Fibroblast of mammary gland (primary cell): ENCODE measurements at regions not wholly inside any gene's neighbourhood (a gene's known extent, or its start where the extent isn't known, plus 50 kb on each side); places are given as distances from the start of the nearest gene placed in this dataset.
"Not testable (repeated sequence)": the region's sequence is repeated elsewhere in the genome, so short reads cannot be mapped to it uniquely, and the experiment has no call there.

Experiments
- DNase-seq: peaks from one replicate; pipeline ENCODE4 v3.0.0-alpha.2; 2010; ENCODE audit warnings: low read depth
- H3K4me3 ChIP-seq: 2 replicates; pipeline ENCODE4 v1.5.1; 2011; ENCODE audit warnings: low read depth, mild to moderate bottlenecking, low read length, moderate library complexity; ENCODE audit not compliant: control insufficient read depth
- TF ChIP-seq, protein P1 (sequence below): conservative IDR thresholded peaks from 2 replicates; pipeline ENCODE4 v1.5.1; 2011; ENCODE audit warnings: low read depth, low read length, inconsistent platforms; ENCODE audit not compliant: control insufficient read depth, insufficient read depth

DNA sequence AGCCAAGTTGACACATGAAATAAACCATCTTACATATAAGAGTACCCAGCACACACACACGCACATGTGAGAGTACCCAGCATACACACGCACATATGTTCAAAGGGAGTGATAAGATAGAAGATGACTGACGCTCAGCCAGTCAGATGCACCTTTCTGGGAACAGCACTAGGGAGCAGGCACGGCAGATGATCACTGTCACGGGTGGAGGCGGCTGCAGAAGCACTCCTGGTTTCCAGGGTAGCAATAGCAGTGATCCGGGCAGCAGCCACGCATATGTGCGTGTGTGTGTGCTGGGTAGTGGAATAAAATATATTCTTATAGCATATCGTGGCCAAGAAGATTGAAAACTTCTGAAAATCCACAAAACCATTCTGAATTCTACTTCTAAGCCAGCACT lies 85.8 kb upstream of the NAMPT start:
- H3K4me3 ChIP-seq: no peak overlapping the region
- TF ChIP-seq, protein P1, sequence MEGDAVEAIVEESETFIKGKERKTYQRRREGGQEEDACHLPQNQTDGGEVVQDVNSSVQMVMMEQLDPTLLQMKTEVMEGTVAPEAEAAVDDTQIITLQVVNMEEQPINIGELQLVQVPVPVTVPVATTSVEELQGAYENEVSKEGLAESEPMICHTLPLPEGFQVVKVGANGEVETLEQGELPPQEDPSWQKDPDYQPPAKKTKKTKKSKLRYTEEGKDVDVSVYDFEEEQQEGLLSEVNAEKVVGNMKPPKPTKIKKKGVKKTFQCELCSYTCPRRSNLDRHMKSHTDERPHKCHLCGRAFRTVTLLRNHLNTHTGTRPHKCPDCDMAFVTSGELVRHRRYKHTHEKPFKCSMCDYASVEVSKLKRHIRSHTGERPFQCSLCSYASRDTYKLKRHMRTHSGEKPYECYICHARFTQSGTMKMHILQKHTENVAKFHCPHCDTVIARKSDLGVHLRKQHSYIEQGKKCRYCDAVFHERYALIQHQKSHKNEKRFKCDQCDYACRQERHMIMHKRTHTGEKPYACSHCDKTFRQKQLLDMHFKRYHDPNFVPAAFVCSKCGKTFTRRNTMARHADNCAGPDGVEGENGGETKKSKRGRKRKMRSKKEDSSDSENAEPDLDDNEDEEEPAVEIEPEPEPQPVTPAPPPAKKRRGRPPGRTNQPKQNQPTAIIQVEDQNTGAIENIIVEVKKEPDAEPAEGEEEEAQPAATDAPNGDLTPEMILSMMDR: no peak
- no peak for DNase-seq

- DNase-seq: peak; percentile 53
Measured at GRCh38 chr7:106369816-106370215, 85.0 kb upstream of the NAMPT start.

DNA sequence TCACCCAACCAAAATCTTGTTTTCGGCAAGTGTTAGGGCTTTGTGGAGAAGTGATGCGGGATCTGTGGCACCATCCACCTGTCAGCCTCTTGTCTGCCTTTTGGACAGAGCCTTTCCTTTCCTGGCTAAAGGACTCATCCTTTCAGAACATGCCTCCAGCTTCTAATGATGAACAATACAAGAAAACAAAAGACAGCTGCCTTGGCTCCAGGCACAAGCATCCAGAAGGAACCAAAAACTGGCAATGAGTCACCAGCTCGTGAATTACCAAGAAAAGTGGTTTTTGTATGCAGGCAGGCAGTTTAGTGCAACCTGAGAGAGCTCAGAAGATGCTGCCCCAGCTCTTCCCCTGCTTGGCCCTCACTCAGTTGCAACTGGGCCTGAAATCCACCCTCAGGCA lies 84.6 kb upstream of the NAMPT start:
- peak; percentile 93 for DNase-seq
- H3K4me3 ChIP-seq: no peak overlapping the region
- TF ChIP-seq, protein P1: no peak

More at GRCh38 chr7:106369816-106370215, 85.0 kb upstream of the NAMPT start:
- TF ChIP-seq, protein P1: no peak
- no peak overlapping the region for H3K4me3 ChIP-seq

DNA sequence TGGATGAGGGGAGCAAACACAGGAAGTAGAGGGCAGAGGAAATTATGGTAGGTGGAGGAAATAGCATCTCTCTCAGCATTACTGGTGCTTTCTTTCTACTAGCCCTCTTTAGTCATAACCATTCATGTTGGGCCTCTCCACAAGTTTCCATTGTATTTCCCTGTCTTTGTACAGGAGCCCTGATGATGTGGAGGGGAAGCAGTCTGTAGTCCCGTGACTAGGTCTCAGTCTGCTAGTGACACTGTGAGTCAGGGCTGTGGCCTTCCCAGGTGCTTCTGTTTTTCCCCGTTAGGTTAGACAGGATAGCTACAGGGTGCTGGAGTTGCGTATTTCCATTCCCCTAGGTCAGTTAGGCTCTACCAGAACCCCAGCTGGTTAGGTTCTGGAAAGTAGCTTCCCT lies 82.9 kb upstream of the NAMPT start:
- TF ChIP-seq, protein P1: no peak
- H3K4me3 ChIP-seq: no peak overlapping the region
- DNase-seq: no peak

- DNase-seq: peak; percentile 52
- H3K4me3 ChIP-seq: no peak overlapping the region
- TF ChIP-seq, protein P1: peak; percentile 50
Measured at GRCh38 chr7:106367018-106367420, 82.2 kb upstream of the NAMPT start.

GRCh38 chr7:106365252-106366005 lies 80.6 kb upstream of the NAMPT start:
- TF ChIP-seq, protein P1: no peak
- peak; percentile 29 for DNase-seq
- H3K4me3 ChIP-seq: no peak overlapping the region

DNA sequence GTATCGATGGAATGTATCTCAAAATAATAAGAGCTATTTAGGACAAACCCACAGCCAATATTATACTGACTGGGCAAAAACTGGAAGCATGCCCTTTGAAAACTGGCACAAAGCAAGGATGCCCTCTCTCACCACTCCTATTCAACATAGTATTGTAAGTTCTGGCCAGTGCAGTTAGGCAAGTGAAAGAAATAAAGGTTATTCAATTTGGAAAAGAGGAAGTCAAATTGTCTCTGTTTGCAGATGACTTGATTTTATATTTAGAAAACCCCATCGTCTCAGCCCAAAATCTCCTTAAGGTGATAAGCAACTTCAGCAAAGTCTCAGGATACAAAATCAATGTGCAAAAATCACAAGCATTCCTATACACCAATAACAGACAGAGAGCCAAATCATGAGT lies 77.7 kb upstream of the NAMPT start:
- DNase-seq, H3K4me3 ChIP-seq: not testable (repeated sequence)
